Activated T-cell treated with anti-CD3 and anti-CD28 coated beads for 4 hours (primary cell): ENCODE measurements at regions not wholly inside any gene's neighbourhood (a gene's known extent, or its start where the extent isn't known, plus 50 kb on each side); places are given as distances from the start of the nearest gene placed in this dataset.

Experiments used
- DNase-seq: peaks from one replicate; pipeline ENCODE4 v3.0.0-alpha.2; 2020

DNA sequence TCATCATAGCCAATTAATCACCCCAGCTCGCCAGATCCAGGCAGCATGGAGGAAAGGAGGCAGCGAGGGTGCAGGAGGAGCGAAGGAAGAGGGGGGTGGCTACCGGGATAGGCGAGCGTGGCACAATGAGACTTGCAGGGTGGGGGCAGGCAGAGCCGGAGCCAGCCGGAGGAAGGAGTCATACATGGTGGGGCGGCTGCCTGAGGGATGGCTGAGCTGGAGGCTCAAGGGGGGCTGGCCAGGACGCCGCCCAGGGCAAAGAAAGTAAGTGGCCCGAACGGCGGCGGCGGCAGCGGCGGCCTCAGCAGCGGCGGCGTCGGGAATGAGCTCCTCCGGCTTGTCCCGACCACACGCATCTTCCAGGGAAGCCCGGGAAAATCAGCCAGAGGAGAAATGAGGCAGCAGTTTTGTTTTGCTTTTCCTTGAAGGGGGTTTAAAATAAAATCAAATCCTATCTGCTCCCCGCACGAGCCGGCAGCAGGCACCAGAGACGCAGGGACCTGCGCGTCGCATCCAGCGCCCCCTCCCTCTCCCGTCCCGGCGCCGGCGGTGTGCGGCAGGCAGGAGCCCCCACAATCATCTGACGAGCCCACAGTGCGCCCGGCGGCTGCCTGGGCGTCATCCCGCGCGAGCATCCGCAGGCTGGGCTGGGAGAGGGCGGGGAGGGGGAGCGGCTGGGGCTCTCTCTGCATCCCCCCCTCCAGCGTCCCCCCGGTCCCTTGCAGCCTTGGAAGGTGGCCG is 263.6 kb downstream of the CTTN start:
- DNase-seq = no peak

DNA sequence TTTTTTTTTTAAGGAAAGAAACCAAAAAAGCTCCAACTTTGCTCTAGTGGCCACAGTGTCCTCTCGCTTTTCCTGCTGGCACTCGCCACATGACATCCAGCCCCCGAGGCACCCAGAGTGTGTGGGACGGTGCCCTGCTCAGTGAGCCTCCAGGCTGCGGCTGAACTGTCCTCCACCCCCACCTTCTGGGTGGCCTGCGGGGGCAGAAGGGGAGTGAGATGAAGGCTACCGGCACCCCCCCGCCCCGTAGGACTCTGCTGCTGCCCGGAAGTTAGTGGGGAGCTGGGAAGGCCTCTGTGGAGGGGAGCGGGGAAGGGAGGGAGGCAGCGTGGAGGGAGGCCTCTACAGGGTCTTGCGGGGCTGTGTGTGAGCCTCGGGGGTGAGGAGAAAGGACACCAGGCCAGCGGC is 264.4 kb downstream of the CTTN start:
- no peak for DNase-seq

- DNase-seq = no peak
Measured at GRCh38 chr11:70663815-70664214, 265.5 kb downstream of the CTTN start.

DNA sequence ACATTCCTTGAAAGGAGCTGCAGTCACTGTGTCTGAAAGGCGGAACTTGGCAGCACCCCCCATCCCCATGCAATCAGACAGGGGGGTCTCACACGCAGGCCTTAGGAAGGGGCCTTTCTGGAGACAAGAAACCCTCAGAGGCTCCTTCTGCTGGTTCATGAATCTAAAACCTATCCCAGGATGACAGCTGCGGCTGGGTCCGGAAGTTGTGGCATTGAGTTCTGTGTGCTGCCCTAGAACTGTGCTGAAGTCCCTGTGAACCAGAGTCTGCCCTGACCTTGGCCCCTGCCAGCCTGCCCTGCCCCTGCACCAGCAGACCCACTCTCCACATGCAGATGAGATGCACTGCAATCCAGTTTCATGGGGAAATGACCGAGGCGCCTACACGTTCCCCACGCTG is 268.0 kb downstream of the CTTN start:
- DNase-seq = no peak

DNA sequence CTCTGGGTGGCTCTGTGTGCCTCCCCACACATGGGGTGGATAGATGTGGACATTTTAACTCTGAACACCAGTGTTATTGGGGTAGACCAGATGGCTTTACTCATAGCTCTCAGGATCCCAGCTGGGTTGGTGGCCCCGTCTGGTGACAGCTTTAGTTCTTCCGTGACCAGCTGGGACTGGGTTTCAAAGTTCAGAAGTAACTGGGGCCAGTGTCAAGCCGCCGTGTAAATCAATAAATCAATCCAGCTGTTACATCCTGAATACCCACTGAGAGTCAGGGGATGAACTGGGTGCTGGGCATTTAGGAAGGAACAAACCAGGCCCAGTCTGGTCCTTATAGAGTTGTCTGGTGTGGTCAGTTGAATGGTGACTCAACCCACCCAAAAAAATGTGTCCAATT is 269.4 kb downstream of the CTTN start:
- DNase-seq = no peak

GRCh38 chr11:70668204-70669202 is 270.2 kb downstream of the CTTN start:
- no peak for DNase-seq

- DNase-seq = no peak
Measured at GRCh38 chr11:70669281-70669680, 271.0 kb downstream of the CTTN start.

GRCh38 chr11:70669871-70670675 is 271.7 kb downstream of the CTTN start:
- DNase-seq = no peak

- no peak for DNase-seq
Measured at GRCh38 chr11:70670676-70671034, 272.3 kb downstream of the CTTN start.

DNA sequence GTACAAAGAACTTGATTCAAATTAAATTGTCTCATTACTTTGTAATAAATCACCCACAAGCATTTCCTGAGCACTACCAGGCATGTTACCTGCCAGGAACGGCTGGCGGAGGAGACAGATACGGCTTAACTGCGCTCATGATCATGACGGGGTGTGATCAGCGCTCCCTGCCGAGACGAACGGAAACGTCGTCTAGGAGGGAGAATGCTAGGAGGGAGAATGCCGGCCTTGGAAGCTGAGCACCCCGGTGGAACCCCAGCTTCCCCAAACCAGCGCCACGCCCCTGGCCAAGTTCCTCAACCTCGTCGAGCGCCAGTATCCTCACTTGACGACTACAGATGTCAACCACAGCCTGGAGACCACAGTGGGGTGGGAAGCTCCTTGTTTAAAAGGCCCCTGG is 272.8 kb downstream of the CTTN start:
- no peak for DNase-seq

DNA sequence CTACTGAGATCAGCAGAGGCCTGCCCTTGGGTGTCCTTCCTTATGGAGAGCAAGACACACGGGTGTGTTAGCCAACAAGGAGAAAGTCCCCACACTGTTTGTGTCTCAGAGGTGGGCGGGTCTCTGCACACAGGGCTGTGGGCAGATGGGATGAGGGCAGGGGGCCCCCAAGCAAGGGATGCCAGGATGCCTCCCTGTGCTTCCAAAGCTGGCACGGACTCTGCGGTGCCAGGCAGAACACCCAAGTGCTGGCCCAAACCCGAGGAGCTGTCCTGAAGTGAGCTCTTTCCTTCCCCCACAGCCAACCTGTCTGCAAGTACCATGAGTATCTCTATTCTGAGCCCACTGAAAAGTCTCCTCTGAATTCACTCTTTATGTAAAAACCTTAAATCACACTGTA is 273.3 kb downstream of the CTTN start:
- DNase-seq = no peak

GRCh38 chr11:70672991-70673653 is 274.8 kb downstream of the CTTN start:
- no peak for DNase-seq

DNA sequence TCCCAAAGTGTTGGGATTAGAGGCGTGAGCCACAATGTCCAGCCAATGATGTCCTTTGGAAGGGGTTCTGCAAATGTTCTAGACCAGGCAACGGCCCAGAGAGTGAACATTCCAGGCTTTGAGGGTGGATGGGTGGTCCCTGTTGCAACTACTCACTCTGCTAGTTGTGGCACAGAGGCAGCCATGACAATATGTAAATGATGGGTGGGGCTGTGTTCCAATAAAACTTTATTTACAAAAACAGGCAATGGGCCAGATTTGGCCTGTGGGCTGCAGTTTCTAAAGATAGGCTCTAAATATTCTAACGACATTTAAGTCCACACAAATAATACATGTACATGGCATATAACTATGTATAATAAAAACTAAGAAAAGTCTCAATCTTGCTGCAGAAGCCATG is 276.3 kb downstream of the CTTN start:
- no peak for DNase-seq

GRCh38 chr11:70675697-70676374 is 277.5 kb downstream of the CTTN start:
- DNase-seq = no peak

- DNase-seq = no peak
Measured at GRCh38 chr11:70677232-70677916, 279.0 kb downstream of the CTTN start.

- no peak for DNase-seq
Measured at GRCh38 chr11:70678931-70679900, 280.9 kb downstream of the CTTN start.

DNA sequence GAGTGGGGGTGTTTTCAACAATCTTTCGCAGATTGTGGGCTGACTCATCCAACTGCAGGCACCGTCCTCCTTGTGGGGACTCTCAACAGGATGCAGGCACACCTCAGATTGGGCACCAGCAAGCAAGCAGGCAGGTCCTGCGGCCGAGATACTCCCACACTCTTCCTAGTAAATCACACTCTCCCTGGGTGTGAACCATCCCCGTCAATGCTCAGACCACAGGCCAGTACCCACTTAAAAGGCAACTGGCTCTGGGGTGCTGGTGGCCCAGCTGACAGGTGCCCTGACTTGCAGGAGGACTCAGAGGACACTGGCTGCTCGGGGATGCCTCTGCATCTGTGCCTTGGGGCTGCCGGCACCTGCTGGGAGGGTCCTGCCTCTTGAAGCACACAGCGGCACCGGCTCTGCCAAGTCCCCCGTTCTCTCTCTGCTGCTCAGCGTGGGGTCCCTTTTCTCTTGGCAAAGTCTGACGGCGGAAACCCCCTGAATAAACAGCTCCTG is 282.5 kb downstream of the CTTN start:
- DNase-seq = no peak

- no peak for DNase-seq
Measured at GRCh38 chr11:70682056-70682455, 283.7 kb downstream of the CTTN start.

DNA sequence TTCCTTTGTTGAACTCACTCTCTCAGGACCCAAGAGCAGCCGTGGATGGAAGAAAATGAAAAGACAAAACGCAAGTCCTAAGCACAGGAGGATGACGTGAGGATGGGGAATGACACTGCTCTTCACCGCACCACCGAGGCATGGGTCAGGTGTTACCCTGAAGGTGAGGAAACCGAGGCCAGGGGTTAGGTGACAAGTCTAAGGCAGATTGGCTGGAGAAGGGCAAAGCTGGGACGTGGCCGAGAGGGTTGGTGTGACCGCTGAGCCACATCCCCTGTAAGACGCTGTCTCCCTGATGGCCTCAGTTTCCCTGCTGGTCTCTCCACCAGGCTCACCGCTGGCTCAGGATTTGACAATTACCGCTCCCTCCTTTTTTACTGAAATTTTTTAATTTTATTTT is 284.4 kb downstream of the CTTN start:
- DNase-seq = no peak

- DNase-seq = no peak
Measured at GRCh38 chr11:70687716-70688115, 289.4 kb downstream of the CTTN start.
